NT2/D1 (cell line): ENCODE measurements at regions not wholly inside any gene's neighbourhood (a gene's known extent, or its start where the extent isn't known, plus 50 kb on each side); places are given as distances from the start of the nearest gene placed in this dataset.
"Not testable (repeated sequence)": the region's sequence is repeated elsewhere in the genome, so short reads cannot be mapped to it uniquely, and the experiment has no call there.

Experiments
- DNase-seq: peaks from one replicate; pipeline ENCODE4 v3.0.0-alpha.2; 2011; ENCODE audit warnings: low read depth, low spot score
- H3K27me3 ChIP-seq: 2 replicates; pipeline ENCODE4 v1.6.0; 2011; ENCODE audit warnings: mild to moderate bottlenecking; ENCODE audit not compliant: insufficient read length, insufficient read depth
- H3K36me3 ChIP-seq: 2 replicates; pipeline ENCODE4 v1.6.1; 2011; ENCODE audit warnings: mild to moderate bottlenecking, low read length, mixed read lengths; ENCODE audit not compliant: insufficient read depth, insufficient read length
- H3K4me1 ChIP-seq: 2 replicates; pipeline ENCODE4 v1.5.1; 2011; ENCODE audit not compliant: insufficient read depth, insufficient read length
- H3K4me3 ChIP-seq: 2 replicates; pipeline ENCODE4 v1.5.1; 2011; ENCODE audit warnings: low read depth; ENCODE audit not compliant: insufficient read length
- H3K9ac ChIP-seq: 2 replicates; pipeline ENCODE4 v1.6.0; 2011; ENCODE audit warnings: low read depth; ENCODE audit not compliant: insufficient read length
- H3K9me3 ChIP-seq: 2 replicates; pipeline ENCODE4 v1.5.1; 2011; ENCODE audit warnings: mild to moderate bottlenecking, low read length; ENCODE audit not compliant: insufficient read depth
- SUZ12 ChIP-seq: IDR thresholded peaks from 2 replicates; pipeline ENCODE4 v1.6.1; 2011; ENCODE audit not compliant: insufficient read length, insufficient read depth; ENCODE audit errors: extremely low read depth
- YY1 ChIP-seq: IDR thresholded peaks from 2 replicates; pipeline ENCODE4 v1.6.1; 2011; ENCODE audit not compliant: insufficient read length, insufficient read depth
- ZNF274 ChIP-seq: IDR thresholded peaks from 2 replicates; pipeline ENCODE4 v1.6.1; 2011; ENCODE audit warnings: mild to moderate bottlenecking, low read depth, low read length

GRCh38 chr7:52749880-52750279 is 285.6 kb upstream of the POM121L12 start:
- no peak overlapping the region for H3K9ac ChIP-seq
- no peak overlapping the region for H3K4me3 ChIP-seq
- H3K9me3 ChIP-seq: no peaks in the 10 kb centered on the region
- DNase-seq: peak; percentile 38
- TF ChIP-seq YY1: no peak
- no peaks in the 10 kb centered on the region for H3K27me3 ChIP-seq
- H3K36me3 ChIP-seq: no peaks in the 10 kb centered on the region
- no peaks in the 10 kb centered on the region for H3K4me1 ChIP-seq

GRCh38 chr7:52747817-52748216 is 287.6 kb upstream of the POM121L12 start:
- H3K36me3 ChIP-seq: no peaks in the 10 kb centered on the region
- no peak overlapping the region for H3K9ac ChIP-seq
- H3K4me1 ChIP-seq: no peaks in the 10 kb centered on the region
- no peak overlapping the region for H3K4me3 ChIP-seq
- no peaks in the 10 kb centered on the region for H3K9me3 ChIP-seq
- no peak for TF ChIP-seq YY1
- no peak for TF ChIP-seq SUZ12
- H3K27me3 ChIP-seq: no peaks in the 10 kb centered on the region
- no peak for DNase-seq

- no peaks in the 10 kb centered on the region for H3K27me3 ChIP-seq
- no peak for DNase-seq
- no peak overlapping the region for H3K9ac ChIP-seq
- no peaks in the 10 kb centered on the region for H3K36me3 ChIP-seq
- TF ChIP-seq ZNF274 (no peak), YY1 (no peak), SUZ12 (no peak)
- no peaks in the 10 kb centered on the region for H3K4me1 ChIP-seq
- no peak overlapping the region for H3K4me3 ChIP-seq
- H3K9me3 ChIP-seq: no peaks in the 10 kb centered on the region
Measured at GRCh38 chr7:52741670-52742290, 293.7 kb upstream of the POM121L12 start.

GRCh38 chr7:52735656-52736055 is 299.8 kb upstream of the POM121L12 start:
- TF ChIP-seq YY1: no peak
- no peak for TF ChIP-seq ZNF274
- TF ChIP-seq SUZ12: no peak
- H3K9ac ChIP-seq: no peak overlapping the region
- no peaks in the 10 kb centered on the region for H3K4me1 ChIP-seq
- DNase-seq: no peak
- peaks cover 3% of the 10 kb centered on the region; the same call in 1 of the 2 replicates for H3K9me3 ChIP-seq
- H3K27me3 ChIP-seq: no peaks in the 10 kb centered on the region
- no peaks in the 10 kb centered on the region for H3K36me3 ChIP-seq
- no peak overlapping the region for H3K4me3 ChIP-seq

- H3K4me3 ChIP-seq, H3K9ac ChIP-seq, H3K27me3 ChIP-seq, H3K36me3 ChIP-seq, H3K4me1 ChIP-seq, DNase-seq, H3K9me3 ChIP-seq: not testable (repeated sequence)
Measured at GRCh38 chr7:52728683-52729082, 306.8 kb upstream of the POM121L12 start.

GRCh38 chr7:52727632-52728031 is 307.8 kb upstream of the POM121L12 start:
- H3K9me3 ChIP-seq: no peaks in the 10 kb centered on the region
- H3K4me1 ChIP-seq: no peaks in the 10 kb centered on the region

GRCh38 chr7:52726986-52727385 is 308.4 kb upstream of the POM121L12 start:
- Histone ChIP-seq H3K36me3 (no peaks in the 10 kb centered on the region), H3K4me3 (no peak overlapping the region), H3K4me1 (no peaks in the 10 kb centered on the region), H3K9ac (no peak overlapping the region), H3K9me3 (no peaks in the 10 kb centered on the region), H3K27me3 (no peaks in the 10 kb centered on the region)
- no peak for DNase-seq
- TF ChIP-seq ZNF274: no peak
- TF ChIP-seq SUZ12: no peak
- no peak for TF ChIP-seq YY1

More at GRCh38 chr7:52727632-52728031, 307.8 kb upstream of the POM121L12 start:
- Histone ChIP-seq H3K9ac (no peak overlapping the region), H3K27me3 (no peaks in the 10 kb centered on the region), H3K4me3 (no peak overlapping the region), H3K36me3 (no peaks in the 10 kb centered on the region)
- DNase-seq: no peak
- TF ChIP-seq SUZ12 (no peak), ZNF274 (no peak), YY1 (no peak)

GRCh38 chr7:52726493-52726892 is 308.9 kb upstream of the POM121L12 start:
- no peaks in the 10 kb centered on the region for H3K9me3 ChIP-seq

More at GRCh38 chr7:52726493-52726892, 308.9 kb upstream of the POM121L12 start:
- Histone ChIP-seq H3K27me3 (no peaks in the 10 kb centered on the region), H3K4me3 (no peak overlapping the region), H3K36me3 (no peaks in the 10 kb centered on the region), H3K4me1 (no peaks in the 10 kb centered on the region), H3K9ac (no peak overlapping the region)
- no peak for TF ChIP-seq SUZ12
- no peak for TF ChIP-seq ZNF274
- TF ChIP-seq YY1: no peak
- no peak for DNase-seq
